MG63 (cell line): ENCODE measurements at regions not wholly inside any gene's neighbourhood (a gene's known extent, or its start where the extent isn't known, plus 50 kb on each side); places are given as distances from the start of the nearest gene placed in this dataset.
"Not testable (repeated sequence)": the region's sequence is repeated elsewhere in the genome, so short reads cannot be mapped to it uniquely, and the experiment has no call there.

Experiments
- DNase-seq: peaks from one replicate; pipeline ENCODE4 v3.0.0-alpha.2; 2020
- H3K27me3 ChIP-seq: fragments of 250-450 bp; sonication (Bioruptor Pico); 2 replicates; pipeline ENCODE4 v1.5.1; 2020; ENCODE audit warnings: mild to moderate bottlenecking, moderate library complexity
- H3K36me3 ChIP-seq: fragments of 250-450 bp; sonication (Bioruptor Pico); 2 replicates; pipeline ENCODE4 v1.5.1; 2020; ENCODE audit warnings: mild to moderate bottlenecking, moderate library complexity
- H3K4me3 ChIP-seq: fragments of 250-450 bp; sonication (Bioruptor Pico); 2 replicates; pipeline ENCODE4 v1.5.1; 2020; ENCODE audit warnings: mild to moderate bottlenecking, moderate library complexity
- H3K9me3 ChIP-seq: fragments of 250-450 bp; sonication (Bioruptor Pico); 2 replicates; pipeline ENCODE4 v1.5.1; 2020; ENCODE audit warnings: mild to moderate bottlenecking, moderate library complexity

- no peak overlapping the region for H3K4me3 ChIP-seq
- no peaks in the 10 kb centered on the region for H3K36me3 ChIP-seq
- peaks cover 8% of the 10 kb centered on the region for H3K9me3 ChIP-seq
- no peak for DNase-seq
- H3K27me3 ChIP-seq: no peaks in the 10 kb centered on the region
Measured at GRCh38 chr1:208962867-208963266, 620.6 kb upstream of the CAMK1G start.

GRCh38 chr1:208965351-208965750, 618.2 kb upstream of the CAMK1G start:
- no peaks in the 10 kb centered on the region; the same call in 1 of the 2 replicates for H3K9me3 ChIP-seq
- DNase-seq: no peak
- no peak overlapping the region for H3K4me3 ChIP-seq
- H3K27me3 ChIP-seq: no peaks in the 10 kb centered on the region
- H3K36me3 ChIP-seq: no peaks in the 10 kb centered on the region

- H3K9me3 ChIP-seq: no peaks in the 10 kb centered on the region
- no peak for DNase-seq
- H3K27me3 ChIP-seq: no peaks in the 10 kb centered on the region
- H3K4me3 ChIP-seq: no peak overlapping the region
- no peaks in the 10 kb centered on the region for H3K36me3 ChIP-seq
Measured at GRCh38 chr1:208967334-208967733, 616.2 kb upstream of the CAMK1G start.

GRCh38 chr1:208974717-208975116, 608.8 kb upstream of the CAMK1G start:
- no peaks in the 10 kb centered on the region for H3K9me3 ChIP-seq
- H3K4me3 ChIP-seq: no peak overlapping the region
- H3K36me3 ChIP-seq: no peaks in the 10 kb centered on the region
- H3K27me3 ChIP-seq: no peaks in the 10 kb centered on the region
- no peak for DNase-seq

- Histone ChIP-seq H3K36me3 (no peaks in the 10 kb centered on the region), H3K4me3 (no peak overlapping the region), H3K27me3 (no peaks in the 10 kb centered on the region), H3K9me3 (no peaks in the 10 kb centered on the region)
- DNase-seq: no peak
Measured at GRCh38 chr1:208975456-208975855, 608.1 kb upstream of the CAMK1G start.

- no peaks in the 10 kb centered on the region for H3K36me3 ChIP-seq
- H3K27me3 ChIP-seq: no peaks in the 10 kb centered on the region
- H3K4me3 ChIP-seq: no peak overlapping the region
- H3K9me3 ChIP-seq: no peaks in the 10 kb centered on the region
- DNase-seq: no peak
Measured at GRCh38 chr1:208977012-208977411, 606.5 kb upstream of the CAMK1G start.

GRCh38 chr1:208977638-208978256, 605.8 kb upstream of the CAMK1G start:
- no peaks in the 10 kb centered on the region for H3K9me3 ChIP-seq
- no peak for DNase-seq
- H3K27me3 ChIP-seq: no peaks in the 10 kb centered on the region
- H3K36me3 ChIP-seq: no peaks in the 10 kb centered on the region
- H3K4me3 ChIP-seq: no peak overlapping the region

- Histone ChIP-seq H3K27me3 (no peaks in the 10 kb centered on the region), H3K4me3 (no peak overlapping the region), H3K36me3 (no peaks in the 10 kb centered on the region), H3K9me3 (no peaks in the 10 kb centered on the region)
- peak; percentile 1 for DNase-seq
Measured at GRCh38 chr1:208979776-208980175, 603.7 kb upstream of the CAMK1G start.

- Histone ChIP-seq H3K4me3 (no peak overlapping the region), H3K9me3 (no peaks in the 10 kb centered on the region), H3K36me3 (no peaks in the 10 kb centered on the region), H3K27me3 (no peaks in the 10 kb centered on the region)
- DNase-seq: peak; percentile 5
Measured at GRCh38 chr1:208980605-208981004, 602.9 kb upstream of the CAMK1G start.

- no peak overlapping the region for H3K4me3 ChIP-seq
- H3K27me3 ChIP-seq: no peaks in the 10 kb centered on the region
- peak; percentile 42 for DNase-seq
- no peaks in the 10 kb centered on the region for H3K9me3 ChIP-seq
- H3K36me3 ChIP-seq: no peaks in the 10 kb centered on the region
Measured at GRCh38 chr1:208985231-208985630, 598.3 kb upstream of the CAMK1G start.

- Histone ChIP-seq H3K36me3 (no peaks in the 10 kb centered on the region), H3K4me3 (peak overlapping the region; percentile 38), H3K9me3 (no peaks in the 10 kb centered on the region), H3K27me3 (no peaks in the 10 kb centered on the region)
- peak; percentile 8 for DNase-seq
Measured at GRCh38 chr1:208988811-208989222, 594.7 kb upstream of the CAMK1G start.

GRCh38 chr1:208990456-208990855, 593.1 kb upstream of the CAMK1G start:
- Histone ChIP-seq H3K9me3 (no peaks in the 10 kb centered on the region; the same call in 1 of the 2 replicates), H3K4me3 (no peak overlapping the region), H3K36me3 (no peaks in the 10 kb centered on the region), H3K27me3 (no peaks in the 10 kb centered on the region)
- DNase-seq: no peak

- H3K9me3 ChIP-seq, H3K4me3 ChIP-seq, H3K36me3 ChIP-seq, DNase-seq, H3K27me3 ChIP-seq: not testable (repeated sequence)
Measured at GRCh38 chr1:208997053-208997452, 586.5 kb upstream of the CAMK1G start.

GRCh38 chr1:208997726-208998312, 585.7 kb upstream of the CAMK1G start:
- Histone ChIP-seq H3K4me3 (no peak overlapping the region), H3K36me3 (no peaks in the 10 kb centered on the region), H3K9me3 (peaks cover 1% of the 10 kb centered on the region; the same call in 1 of the 2 replicates), H3K27me3 (0 out of 2 replicates have a peak, but pooled peaks cover 3% of the 10 kb centered on the region)
- DNase-seq: no peak

- DNase-seq: no peak
- no peaks in the 10 kb centered on the region for H3K27me3 ChIP-seq
- H3K36me3 ChIP-seq: no peaks in the 10 kb centered on the region
- no peaks in the 10 kb centered on the region for H3K9me3 ChIP-seq
- no peak overlapping the region for H3K4me3 ChIP-seq
Measured at GRCh38 chr1:209008586-209008985, 574.9 kb upstream of the CAMK1G start.

- H3K4me3 ChIP-seq: no peak overlapping the region
- DNase-seq: no peak
- H3K27me3 ChIP-seq: no peaks in the 10 kb centered on the region
- no peaks in the 10 kb centered on the region for H3K36me3 ChIP-seq
- H3K9me3 ChIP-seq: no peaks in the 10 kb centered on the region
Measured at GRCh38 chr1:209010475-209011230, 572.9 kb upstream of the CAMK1G start.

GRCh38 chr1:209012443-209013196, 570.9 kb upstream of the CAMK1G start:
- DNase-seq: no peak
- H3K9me3 ChIP-seq: peaks cover 6% of the 10 kb centered on the region; the same call in 1 of the 2 replicates
- no peaks in the 10 kb centered on the region for H3K36me3 ChIP-seq
- no peaks in the 10 kb centered on the region for H3K27me3 ChIP-seq
- H3K4me3 ChIP-seq: no peak overlapping the region
